Fibroblast of skin of left biceps (primary cell): ENCODE measurements at regions not wholly inside any gene's neighbourhood (a gene's known extent, or its start where the extent isn't known, plus 50 kb on each side); places are given as distances from the start of the nearest gene placed in this dataset.
"Not testable (repeated sequence)": the region's sequence is repeated elsewhere in the genome, so short reads cannot be mapped to it uniquely, and the experiment has no call there.

Experiments used
- DNase-seq, 2 experiments: peaks; one replicate each; pipeline ENCODE4 v3.0.0-alpha.2; 2013; ENCODE audit warnings: low read depth in 2 of 2

GRCh38 chr1:245026247-245026646 lies 128.5 kb upstream of the KIF26B start:
- DNase-seq = no peak

- DNase-seq = no peak
Observed at GRCh38 chr1:245025525-245025924, 129.3 kb upstream of the KIF26B start.

GRCh38 chr1:245023222-245023621 lies 131.6 kb upstream of the KIF26B start:
- DNase-seq = no peak

DNA sequence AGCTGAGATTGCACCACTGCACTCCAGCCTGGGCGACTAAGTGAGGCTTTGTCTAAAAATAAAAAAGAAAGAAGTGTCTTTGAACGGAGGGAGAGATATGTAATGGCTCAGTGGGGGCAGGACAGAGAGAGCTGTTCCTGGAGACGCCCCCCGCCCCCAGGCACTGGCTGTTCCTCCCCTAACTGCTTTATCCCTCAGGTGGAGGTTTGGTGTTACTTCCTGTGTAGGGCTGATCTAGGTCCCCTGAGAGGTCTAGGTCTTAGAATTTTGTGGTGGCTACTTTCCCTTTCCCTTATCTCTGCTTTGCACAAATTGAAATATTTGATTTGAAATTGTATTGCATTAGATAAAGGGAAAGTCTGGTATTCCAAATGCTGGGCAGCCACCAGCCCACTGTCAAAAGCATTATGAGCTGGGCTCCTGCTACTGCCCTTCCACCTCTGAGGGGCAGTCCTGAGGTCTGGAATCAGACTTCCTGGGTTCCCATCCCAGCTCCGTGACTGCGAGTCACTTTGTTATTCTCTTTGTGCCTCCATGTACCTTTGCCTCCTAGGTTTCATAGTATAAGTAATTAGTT lies 134.8 kb upstream of the KIF26B start:
- DNase-seq = no peak

DNA sequence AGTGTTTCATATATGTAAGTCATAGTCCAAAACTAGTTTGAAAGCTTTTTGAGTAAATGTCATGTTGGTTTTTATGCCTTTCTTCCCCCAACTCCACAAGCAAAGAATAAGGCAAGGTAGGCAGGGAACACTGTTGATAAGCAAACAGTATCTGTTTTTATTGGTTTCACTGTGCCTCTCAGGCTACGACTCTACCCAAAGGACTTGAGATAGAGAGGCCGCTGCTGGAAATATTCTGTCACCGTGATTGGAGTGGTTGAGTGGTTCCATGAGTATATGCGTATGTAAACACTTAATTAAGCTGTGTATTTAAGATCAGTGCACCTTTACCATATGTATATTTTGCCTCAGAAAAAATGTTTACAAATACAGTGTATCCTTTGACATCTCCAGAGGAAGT lies 138.1 kb upstream of the KIF26B start:
- DNase-seq = no peak

GRCh38 chr1:245015031-245015430 lies 139.8 kb upstream of the KIF26B start:
- DNase-seq = no peak

DNA sequence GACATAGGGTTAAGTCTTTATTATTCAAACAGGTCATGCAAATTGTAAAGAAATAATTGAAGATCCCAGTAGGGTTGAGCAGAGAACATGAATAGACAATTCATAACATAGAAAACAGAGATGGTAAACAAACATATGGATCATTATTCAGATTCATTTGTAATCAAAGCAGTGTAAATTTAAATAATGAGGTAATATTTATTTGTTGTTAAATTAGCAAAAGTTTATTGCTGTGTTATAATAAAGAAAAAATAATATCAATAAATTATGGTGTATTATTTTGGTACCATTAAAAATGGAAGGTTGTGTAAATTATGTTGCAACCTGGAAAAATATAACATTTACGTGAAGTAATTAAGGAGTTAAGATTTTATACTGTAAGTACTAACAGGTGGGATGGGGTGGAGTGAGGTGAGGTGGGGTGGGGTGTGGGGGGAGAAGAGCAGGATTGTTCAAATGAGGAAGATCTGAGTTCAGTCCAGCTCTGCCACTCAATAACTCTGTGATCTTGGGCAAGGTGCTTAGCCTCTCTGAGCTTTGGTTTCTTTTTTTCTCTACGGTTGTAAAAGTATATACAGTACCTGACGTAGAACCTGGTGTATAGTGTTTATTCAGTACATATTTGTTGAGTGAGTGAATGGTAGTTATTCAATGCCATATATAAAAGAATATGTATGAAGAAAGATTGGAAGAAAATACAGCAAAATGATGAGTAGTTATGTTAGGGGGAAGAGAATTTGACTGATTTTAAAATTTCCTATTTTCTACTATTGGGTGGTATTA lies 140.3 kb upstream of the KIF26B start:
- DNase-seq = no peak

GRCh38 chr1:245010018-245010614 lies 144.7 kb upstream of the KIF26B start:
- DNase-seq = no peak

- no peak for DNase-seq
Observed at GRCh38 chr1:245008761-245009160, 144.4 kb upstream of the HNRNPU start.

- DNase-seq = no peak
Observed at GRCh38 chr1:245007852-245008251, 143.5 kb upstream of the HNRNPU start.

- no peak for DNase-seq
Observed at GRCh38 chr1:245003246-245003645, 138.9 kb upstream of the HNRNPU start.

- DNase-seq = no peak
Observed at GRCh38 chr1:245001252-245001651, 136.9 kb upstream of the HNRNPU start.

GRCh38 chr1:245000872-245001188 lies 136.5 kb upstream of the HNRNPU start:
- DNase-seq = no peak

GRCh38 chr1:244999644-245000043 lies 135.3 kb upstream of the HNRNPU start:
- not testable (repeated sequence) for DNase-seq

GRCh38 chr1:244998717-244999346 lies 134.5 kb upstream of the HNRNPU start:
- DNase-seq = no peak

- DNase-seq = no peak
Observed at GRCh38 chr1:244995602-244996400, 131.5 kb upstream of the HNRNPU start.

DNA sequence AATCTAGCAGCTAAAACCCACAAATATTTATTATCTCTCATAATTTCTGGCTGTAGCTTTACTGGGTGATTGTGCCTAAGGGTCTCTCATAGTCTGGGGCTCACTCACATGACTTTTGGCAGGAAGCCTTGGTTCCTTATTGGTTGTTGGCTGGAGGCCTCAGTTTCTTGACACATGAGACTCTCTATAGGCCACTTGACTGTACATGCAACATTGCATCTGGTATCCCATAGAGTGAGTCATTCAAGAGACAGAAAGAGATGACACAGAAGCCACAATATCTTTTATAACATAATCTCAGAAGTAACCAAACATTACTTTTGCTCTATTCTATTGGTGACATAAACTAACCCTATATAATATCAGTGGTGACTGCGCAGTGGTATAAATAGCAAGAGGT lies 128.5 kb upstream of the HNRNPU start:
- DNase-seq = peak in 1 of 2 experiments; percentile 18

DNA sequence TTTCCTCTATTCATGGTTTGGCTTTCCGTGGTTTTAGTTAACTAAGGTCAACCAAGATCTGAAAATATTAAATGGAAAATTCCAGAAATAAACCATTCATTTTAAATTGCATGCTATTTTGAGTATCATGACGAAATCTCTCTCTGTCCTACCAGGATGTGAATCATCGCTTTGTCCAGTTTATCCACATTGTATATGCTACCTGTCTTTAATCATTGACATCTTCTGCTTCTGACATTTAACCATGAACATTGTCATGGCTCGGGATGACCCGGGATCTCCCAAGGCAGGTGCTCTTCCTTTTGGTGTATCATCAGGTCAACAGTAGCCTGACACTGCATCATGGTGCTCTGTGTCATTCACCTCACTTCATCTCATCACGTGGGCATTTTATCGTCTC lies 125.5 kb upstream of the HNRNPU start:
- DNase-seq = no peak

- no peak for DNase-seq
Observed at GRCh38 chr1:244988521-244988920, 124.2 kb upstream of the HNRNPU start.

DNA sequence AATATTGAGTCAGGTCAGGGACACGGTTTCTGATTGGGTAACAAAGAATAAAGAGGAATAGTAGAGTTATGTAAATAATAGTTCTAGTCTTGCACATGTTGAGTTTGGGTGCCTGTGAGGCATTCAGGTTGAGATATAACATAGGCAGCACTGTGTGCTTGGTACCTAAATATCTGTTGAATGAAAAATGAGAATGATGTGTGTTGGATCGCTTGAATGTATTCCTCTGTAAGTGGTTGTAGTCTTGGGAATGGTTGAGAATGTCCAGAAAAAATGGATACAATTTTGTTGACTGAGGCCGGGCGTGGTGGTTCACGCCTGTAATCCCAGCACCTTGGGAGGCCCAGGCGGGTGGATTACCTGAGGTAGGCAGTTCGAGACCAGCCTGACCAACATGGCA lies 116.3 kb upstream of the HNRNPU start:
- DNase-seq = no peak

DNA sequence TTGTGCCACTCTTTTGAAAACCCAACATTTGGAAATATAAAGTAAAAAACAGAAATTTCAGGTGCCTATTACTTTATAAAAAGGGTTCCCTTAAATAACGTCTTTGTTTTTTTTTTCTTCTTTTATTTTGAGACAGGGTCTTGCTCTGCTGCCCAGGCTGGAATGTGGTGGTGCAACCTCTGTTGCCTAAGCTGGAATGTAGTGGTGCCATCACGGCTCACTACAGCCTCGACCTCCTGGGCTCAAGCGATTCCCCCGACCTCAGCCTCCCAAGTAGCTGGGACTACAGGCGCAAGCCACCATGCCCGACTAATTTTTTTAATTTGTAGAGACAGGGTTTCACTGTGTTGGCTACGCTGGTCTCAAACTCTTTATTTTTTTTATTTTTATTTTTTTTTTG lies 110.2 kb upstream of the HNRNPU start:
- DNase-seq = no peak

DNA sequence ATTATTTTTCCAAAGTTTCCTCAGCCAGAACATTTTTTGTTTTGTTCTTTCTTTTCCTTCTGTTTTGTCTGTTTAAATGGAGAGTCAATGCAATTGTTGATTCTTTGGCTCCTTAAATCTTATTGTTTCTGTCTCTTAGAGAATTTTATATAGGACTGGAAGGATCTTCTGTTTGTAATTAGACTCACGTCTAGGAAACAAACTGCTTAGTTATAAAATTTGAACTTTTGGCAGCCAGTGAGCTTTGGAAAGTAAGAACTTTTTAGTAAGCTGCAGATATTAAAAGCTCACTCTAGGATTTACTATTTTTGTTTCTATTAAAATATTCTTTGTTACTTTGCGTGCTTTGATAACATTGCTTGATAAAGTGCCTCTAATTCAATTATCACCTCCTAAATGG lies 109.8 kb upstream of the HNRNPU start:
- no peak for DNase-seq
